ENCODE measurements at regions not wholly inside any gene's neighbourhood (a gene's known extent, or its start where the extent isn't known, plus 50 kb on each side); places are given as distances from the start of the nearest gene placed in this dataset.

DNA sequence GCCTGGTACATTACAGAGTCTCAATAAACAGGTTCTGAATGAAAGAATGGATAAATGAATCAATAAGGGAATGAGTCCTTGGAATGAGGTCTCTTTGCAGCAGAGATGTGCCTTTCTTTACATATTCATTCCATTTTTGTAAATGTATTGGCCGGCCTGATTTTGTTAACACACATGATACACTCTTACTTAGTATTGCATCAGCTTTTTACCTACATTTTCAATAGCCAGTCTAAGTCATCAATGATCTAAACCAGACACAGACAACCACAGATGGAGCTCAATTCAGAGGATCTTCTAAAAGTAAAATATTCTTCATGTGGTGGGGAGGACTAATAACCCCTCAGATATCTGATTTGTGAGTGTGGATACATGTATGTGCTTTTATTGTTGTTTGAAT lies 653.1 kb downstream of the LMO4 start:
- H3K36me3 ChIP-seq (ENCODE audit: insufficient read depth, low read length) = no peaks in the 10 kb centered on the region
- no peaks in the 10 kb centered on the region for H3K9me3 ChIP-seq (ENCODE audit: low read depth, low read length)
- H3K27ac ChIP-seq (ENCODE audit: low read depth, low read length) = no peak overlapping the region
- TF ChIP-seq, protein P1, sequence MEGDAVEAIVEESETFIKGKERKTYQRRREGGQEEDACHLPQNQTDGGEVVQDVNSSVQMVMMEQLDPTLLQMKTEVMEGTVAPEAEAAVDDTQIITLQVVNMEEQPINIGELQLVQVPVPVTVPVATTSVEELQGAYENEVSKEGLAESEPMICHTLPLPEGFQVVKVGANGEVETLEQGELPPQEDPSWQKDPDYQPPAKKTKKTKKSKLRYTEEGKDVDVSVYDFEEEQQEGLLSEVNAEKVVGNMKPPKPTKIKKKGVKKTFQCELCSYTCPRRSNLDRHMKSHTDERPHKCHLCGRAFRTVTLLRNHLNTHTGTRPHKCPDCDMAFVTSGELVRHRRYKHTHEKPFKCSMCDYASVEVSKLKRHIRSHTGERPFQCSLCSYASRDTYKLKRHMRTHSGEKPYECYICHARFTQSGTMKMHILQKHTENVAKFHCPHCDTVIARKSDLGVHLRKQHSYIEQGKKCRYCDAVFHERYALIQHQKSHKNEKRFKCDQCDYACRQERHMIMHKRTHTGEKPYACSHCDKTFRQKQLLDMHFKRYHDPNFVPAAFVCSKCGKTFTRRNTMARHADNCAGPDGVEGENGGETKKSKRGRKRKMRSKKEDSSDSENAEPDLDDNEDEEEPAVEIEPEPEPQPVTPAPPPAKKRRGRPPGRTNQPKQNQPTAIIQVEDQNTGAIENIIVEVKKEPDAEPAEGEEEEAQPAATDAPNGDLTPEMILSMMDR (IDR thresholded peaks at IDR 0.05; ENCODE audit: extremely low read depth, low read depth, low read length) = no peak
- no peaks in the 10 kb centered on the region for H4K20me1 ChIP-seq (ENCODE audit: insufficient read depth, low read length)
- H3K27me3 ChIP-seq (ENCODE audit: insufficient read depth, low read length) = no peaks in the 10 kb centered on the region
- H3K79me2 ChIP-seq (ENCODE audit: insufficient read depth, low read length) = no peaks in the 10 kb centered on the region
- no peak overlapping the region for H3K4me2 ChIP-seq (ENCODE audit: insufficient read depth, low read length)
- H3K4me1 ChIP-seq (ENCODE audit: insufficient read depth, low read length) = no peaks in the 10 kb centered on the region
- H3K4me3 ChIP-seq (ENCODE audit: insufficient read depth, low read length) = no peak overlapping the region
- no peak overlapping the region for H2AFZ ChIP-seq (ENCODE audit: low read length)
- no peak for DNase-seq (ENCODE audit: insufficient read length, low spot score, missing footprints)

DNA sequence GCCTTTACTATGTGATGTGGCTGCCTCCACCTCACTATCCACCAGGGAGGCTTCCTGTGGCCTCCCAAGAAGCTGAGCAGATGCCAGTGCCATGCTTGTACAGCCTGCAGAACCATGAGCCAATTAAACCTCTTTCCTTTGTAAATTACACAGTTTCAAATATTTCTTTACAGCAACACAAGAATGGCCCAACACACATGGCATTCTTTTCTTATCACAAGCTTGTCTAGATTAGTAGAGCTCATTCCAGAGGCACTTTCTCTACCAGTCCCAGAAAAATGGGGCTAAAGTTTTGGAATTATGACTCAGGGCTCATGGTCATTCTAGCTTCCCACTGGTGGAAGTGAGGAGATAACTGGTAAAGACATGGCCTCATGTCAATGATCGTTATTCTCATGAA lies 655.2 kb downstream of the LMO4 start:
- no peaks in the 10 kb centered on the region for H3K36me3 ChIP-seq (ENCODE audit: insufficient read depth, low read length)
- no peak overlapping the region for H2AFZ ChIP-seq (ENCODE audit: low read length)
- H3K27ac ChIP-seq (ENCODE audit: low read depth, low read length) = no peak overlapping the region
- H3K9me3 ChIP-seq (ENCODE audit: low read depth, low read length) = no peaks in the 10 kb centered on the region
- no peak overlapping the region for H3K4me2 ChIP-seq (ENCODE audit: insufficient read depth, low read length)
- H3K4me3 ChIP-seq (ENCODE audit: insufficient read depth, low read length) = no peak overlapping the region
- H3K27me3 ChIP-seq (ENCODE audit: insufficient read depth, low read length) = no peaks in the 10 kb centered on the region
- TF ChIP-seq, protein P1 (IDR thresholded peaks at IDR 0.05; ENCODE audit: extremely low read depth, low read depth, low read length) = no peak
- H3K4me1 ChIP-seq (ENCODE audit: insufficient read depth, low read length) = no peaks in the 10 kb centered on the region
- no peaks in the 10 kb centered on the region for H4K20me1 ChIP-seq (ENCODE audit: insufficient read depth, low read length)
- H3K79me2 ChIP-seq (ENCODE audit: insufficient read depth, low read length) = no peaks in the 10 kb centered on the region
- peak; percentile 29 for DNase-seq (ENCODE audit: insufficient read length, low spot score, missing footprints)

DNA sequence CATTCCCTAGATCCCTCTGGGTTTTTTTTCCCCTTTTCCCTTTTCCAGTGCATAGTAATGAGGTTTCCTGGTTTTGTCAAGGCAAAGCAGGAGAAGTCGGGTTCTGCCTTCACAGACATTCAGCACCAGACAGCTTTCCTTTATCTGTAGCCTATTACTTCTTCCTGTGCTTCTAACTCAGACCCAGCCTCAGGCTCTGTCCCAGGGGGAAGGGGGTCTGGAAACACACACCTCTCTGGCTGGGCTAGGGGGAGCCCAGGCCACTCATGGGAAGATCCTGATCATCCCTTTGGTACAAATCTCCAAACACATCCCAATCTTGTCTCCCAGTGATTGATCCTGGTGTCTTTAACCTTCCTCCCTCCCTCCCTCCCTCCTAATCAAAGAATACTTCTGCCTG lies 656.4 kb downstream of the LMO4 start:
- Histone ChIP-seq H3K79me2 (ENCODE audit: insufficient read depth, low read length) (no peaks in the 10 kb centered on the region), H3K9me3 (ENCODE audit: low read depth, low read length) (no peaks in the 10 kb centered on the region), H3K27ac (ENCODE audit: low read depth, low read length) (no peak overlapping the region), H4K20me1 (ENCODE audit: insufficient read depth, low read length) (no peaks in the 10 kb centered on the region), H3K4me3 (ENCODE audit: insufficient read depth, low read length) (no peak overlapping the region), H3K27me3 (ENCODE audit: insufficient read depth, low read length) (no peaks in the 10 kb centered on the region), H3K36me3 (ENCODE audit: insufficient read depth, low read length) (no peaks in the 10 kb centered on the region), H2AFZ (ENCODE audit: low read length) (no peak overlapping the region), H3K4me2 (ENCODE audit: insufficient read depth, low read length) (no peak overlapping the region), H3K4me1 (ENCODE audit: insufficient read depth, low read length) (no peaks in the 10 kb centered on the region)
- TF ChIP-seq, protein P1 (IDR thresholded peaks at IDR 0.05; ENCODE audit: extremely low read depth, low read depth, low read length) = no peak
- peak; percentile 61 for DNase-seq (ENCODE audit: insufficient read length, low spot score, missing footprints)

DNA sequence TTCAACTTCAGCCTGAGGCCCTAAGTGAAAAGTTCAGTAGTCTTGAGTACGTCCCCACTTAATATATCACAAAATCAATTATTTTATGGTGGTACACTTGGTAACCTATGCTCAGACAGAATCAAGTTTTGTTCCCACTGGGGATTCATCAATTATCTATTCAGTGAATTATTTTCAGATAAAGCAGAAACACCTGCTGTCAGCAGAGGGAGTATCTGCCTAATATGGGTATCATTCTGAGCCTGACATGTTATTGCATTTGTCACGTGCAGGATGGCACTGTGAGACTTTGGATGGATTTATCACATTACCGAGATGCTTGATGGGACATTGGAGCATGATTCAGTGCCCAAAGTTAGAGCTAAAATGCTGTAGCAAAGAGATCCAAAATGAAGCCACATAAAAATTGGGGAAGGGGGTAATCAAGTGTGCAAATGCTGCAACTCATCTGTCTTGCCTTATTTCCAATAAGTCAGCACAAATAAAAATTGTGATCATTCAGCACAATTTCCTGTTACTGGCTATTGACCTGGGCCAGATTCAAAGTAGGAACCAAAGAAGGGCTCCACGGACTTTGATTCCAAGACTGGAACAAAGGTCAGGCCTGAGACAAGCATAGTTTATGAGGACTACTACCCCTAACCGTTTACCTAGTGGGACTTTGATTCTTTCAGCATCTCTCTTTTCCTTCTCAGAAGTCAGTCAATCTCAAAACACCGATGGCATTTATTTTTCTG lies 657.6 kb downstream of the LMO4 start:
- Histone ChIP-seq H3K36me3 (ENCODE audit: insufficient read depth, low read length) (no peaks in the 10 kb centered on the region), H3K4me1 (ENCODE audit: insufficient read depth, low read length) (no peaks in the 10 kb centered on the region), H4K20me1 (ENCODE audit: insufficient read depth, low read length) (no peaks in the 10 kb centered on the region), H3K4me2 (ENCODE audit: insufficient read depth, low read length) (no peak overlapping the region), H3K27ac (ENCODE audit: low read depth, low read length) (no peak overlapping the region), H3K79me2 (ENCODE audit: insufficient read depth, low read length) (no peaks in the 10 kb centered on the region), H2AFZ (ENCODE audit: low read length) (no peak overlapping the region), H3K4me3 (ENCODE audit: insufficient read depth, low read length) (no peak overlapping the region), H3K9me3 (ENCODE audit: low read depth, low read length) (no peaks in the 10 kb centered on the region), H3K27me3 (ENCODE audit: insufficient read depth, low read length) (no peaks in the 10 kb centered on the region)
- no peak for DNase-seq (ENCODE audit: insufficient read length, low spot score, missing footprints)
- TF ChIP-seq, protein P1 (IDR thresholded peaks at IDR 0.05; ENCODE audit: extremely low read depth, low read depth, low read length) = no peak

All from osteoblast (primary cell).